Karpas-422 (cell line): ENCODE measurements at regions not wholly inside any gene's neighbourhood (a gene's known extent, or its start where the extent isn't known, plus 50 kb on each side); places are given as distances from the start of the nearest gene placed in this dataset.
A peak's percentile ranks its signal among the peaks of the same experiment; 100 is the strongest.
"Not testable (repeated sequence)": the region's sequence is repeated elsewhere in the genome, so short reads cannot be mapped to it uniquely, and the experiment has no call there.

ENCODE experiments used
- DNase-seq: peaks from one replicate; pipeline ENCODE4 v3.0.0-alpha.2; 2015
- H2AFZ ChIP-seq: fragments of 200-600 bp; sonication (generic); 2 replicates; pipeline ENCODE4 v1.6.1; 2014; ENCODE audit warnings: antibody characterized with exemption, low read length, mixed read lengths
- H3K27ac ChIP-seq: fragments of 200-600 bp; sonication (generic); 2 replicates; pipeline ENCODE4 v1.5.1; 2014; ENCODE audit warnings: mild to moderate bottlenecking, low read length, moderate library complexity
- H3K27me3 ChIP-seq: fragments of 200-600 bp; sonication (generic); 2 replicates; pipeline ENCODE4 v1.6.1; 2014; ENCODE audit warnings: low read length, mixed read lengths
- H3K36me3 ChIP-seq: fragments of 200-600 bp; sonication (generic); 2 replicates; pipeline ENCODE4 v1.6.1; 2014; ENCODE audit warnings: low read length, mixed read lengths; ENCODE audit not compliant: insufficient read depth
- H3K4me1 ChIP-seq: fragments of 200-600 bp; sonication (generic); 2 replicates; pipeline ENCODE4 v1.6.1; 2014; ENCODE audit warnings: mild to moderate bottlenecking, low read length, mixed read lengths
- H3K4me2 ChIP-seq: fragments of 200-600 bp; sonication (generic); 2 replicates; pipeline ENCODE4 v1.6.1; 2014; ENCODE audit warnings: low read length, low read depth, mild to moderate bottlenecking; ENCODE audit not compliant: poor library complexity, severe bottlenecking
- H3K4me3 ChIP-seq: fragments of 200-600 bp; sonication (generic); 2 replicates; pipeline ENCODE4 v1.5.1; 2014; ENCODE audit warnings: mild to moderate bottlenecking, antibody characterized with exemption, low read length, mixed read lengths
- H3K79me2 ChIP-seq: fragments of 200-600 bp; sonication (generic); 2 replicates; pipeline ENCODE4 v1.6.1; 2014; ENCODE audit warnings: mild to moderate bottlenecking, low read length, mixed read lengths
- H3K9ac ChIP-seq: fragments of 200-600 bp; sonication (generic); 2 replicates; pipeline ENCODE4 v1.6.0; 2014; ENCODE audit warnings: low read length
- H3K9me2 ChIP-seq: fragments of 200-600 bp; sonication (generic), shearing (Covaris generic); replicated peaks from 2 replicates; pipeline ENCODE4 v1.6.0; 2014; ENCODE audit warnings: mild to moderate bottlenecking, low read length, moderate library complexity; ENCODE audit not compliant: insufficient read depth
- H3K9me3 ChIP-seq: fragments of 300-700, 200-600 bp; sonication (generic); 2 replicates; pipeline ENCODE4 v1.6.1; 2014; ENCODE audit warnings: low read length, mixed read lengths
- H4K20me1 ChIP-seq: fragments of 200-600 bp; sonication (generic); 2 replicates; pipeline ENCODE4 v1.6.1; 2014; ENCODE audit warnings: mild to moderate bottlenecking, antibody characterized with exemption, low read length, low read depth; ENCODE audit not compliant: insufficient read depth

DNA sequence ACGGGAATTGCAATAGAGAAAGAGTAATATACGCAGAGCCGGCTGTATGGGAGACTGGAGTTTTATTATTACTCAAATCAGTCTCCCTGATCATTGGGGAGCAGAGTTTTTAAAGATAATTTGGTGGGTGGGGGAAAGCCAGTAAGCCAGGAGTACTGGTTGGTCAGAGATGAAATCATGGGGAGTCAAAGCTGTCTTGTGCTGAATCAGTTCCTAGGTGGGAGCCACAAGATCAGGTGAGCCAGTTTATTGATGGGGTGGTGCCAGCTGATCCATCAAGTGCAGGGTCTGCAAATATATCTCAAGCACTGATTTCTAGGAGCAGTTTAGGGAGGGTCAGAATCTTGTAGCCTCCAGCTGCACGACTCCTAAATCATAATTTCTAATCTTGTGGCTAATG is 69.2 kb upstream of the SNX9 start:
- not testable (repeated sequence) for H3K36me3 ChIP-seq, H3K4me3 ChIP-seq, H4K20me1 ChIP-seq, H3K9ac ChIP-seq, H3K9me3 ChIP-seq, H3K27ac ChIP-seq, H3K4me2 ChIP-seq, H2AFZ ChIP-seq, H3K27me3 ChIP-seq, H3K79me2 ChIP-seq, H3K9me2 ChIP-seq
- DNase-seq: peak; percentile 5
- peaks cover 17% of the 10 kb centered on the region for H3K4me1 ChIP-seq

GRCh38 chr6:157754351-157754750 is 68.7 kb upstream of the SNX9 start:
- DNase-seq: peak; percentile 26
- Histone ChIP-seq H3K4me3 (no peak overlapping the region), H3K4me2 (no peak overlapping the region), H3K36me3 (no peaks in the 10 kb centered on the region; the same call in 1 of the 2 replicates), H3K9ac (no peak overlapping the region), H2AFZ (no peak overlapping the region), H3K79me2 (no peaks in the 10 kb centered on the region), H4K20me1 (no peaks in the 10 kb centered on the region), H3K9me2 (no peaks in the 10 kb centered on the region), H3K9me3 (peaks cover 4% of the 10 kb centered on the region; the same call in 1 of the 2 replicates), H3K27ac (no peak overlapping the region), H3K4me1 (peaks cover 13% of the 10 kb centered on the region), H3K27me3 (0 out of 2 replicates have a peak, but pooled peaks cover 3% of the 10 kb centered on the region)

- H3K79me2 ChIP-seq: no peaks in the 10 kb centered on the region
- H3K27me3 ChIP-seq: 0 out of 2 replicates have a peak, but pooled peaks cover 2% of the 10 kb centered on the region
- no peak overlapping the region for H3K4me2 ChIP-seq
- H3K9me3 ChIP-seq: peaks cover 3% of the 10 kb centered on the region; the same call in 1 of the 2 replicates
- H3K4me3 ChIP-seq: no peak overlapping the region
- no peaks in the 10 kb centered on the region for H4K20me1 ChIP-seq
- H3K9ac ChIP-seq: no peak overlapping the region
- no peak overlapping the region for H2AFZ ChIP-seq
- no peak overlapping the region for H3K27ac ChIP-seq
- no peaks in the 10 kb centered on the region for H3K9me2 ChIP-seq
- no peaks in the 10 kb centered on the region; the same call in 1 of the 2 replicates for H3K36me3 ChIP-seq
- H3K4me1 ChIP-seq: peaks cover 12% of the 10 kb centered on the region
- peak; percentile 7 for DNase-seq
Observed at GRCh38 chr6:157755032-157755745, 67.9 kb upstream of the SNX9 start.

DNA sequence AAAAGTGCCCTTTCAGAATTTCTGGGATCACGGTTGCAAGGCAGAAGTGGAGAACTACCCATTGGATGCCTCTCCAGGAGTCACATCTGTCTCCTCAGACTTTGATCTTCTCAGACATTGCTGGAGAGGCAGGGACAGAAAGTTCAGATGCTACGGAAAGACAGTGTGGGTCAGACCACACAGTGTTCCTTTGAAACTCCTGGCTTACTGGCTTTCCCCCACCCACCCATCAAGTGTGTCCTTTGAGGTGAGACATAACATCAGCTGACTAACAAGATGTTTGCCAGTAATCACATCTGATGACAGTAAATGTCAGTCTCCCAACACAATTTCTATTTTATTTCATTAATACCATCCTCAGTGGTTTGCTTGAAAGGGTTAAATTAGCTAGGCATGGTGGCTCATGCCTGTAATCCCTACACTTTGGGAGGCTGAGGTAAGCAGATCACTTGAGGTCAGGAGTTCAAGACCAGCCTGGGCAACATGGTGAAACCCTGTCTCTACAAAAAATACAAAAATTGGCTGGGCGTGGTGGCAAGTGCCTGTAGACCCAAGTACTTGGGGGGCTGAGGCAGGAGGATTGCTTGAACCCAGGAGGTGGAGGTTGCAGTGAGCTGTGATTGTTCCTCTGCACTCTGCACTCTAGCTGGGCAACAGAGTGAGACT is 67.2 kb upstream of the SNX9 start:
- Histone ChIP-seq H4K20me1 (no peaks in the 10 kb centered on the region), H3K4me3 (no peak overlapping the region), H2AFZ (no peak overlapping the region), H3K9me3 (no peaks in the 10 kb centered on the region), H3K9ac (no peak overlapping the region), H3K4me1 (peaks cover 8% of the 10 kb centered on the region), H3K4me2 (no peak overlapping the region), H3K27ac (no peak overlapping the region), H3K36me3 (no peaks in the 10 kb centered on the region), H3K27me3 (no peaks in the 10 kb centered on the region), H3K79me2 (no peaks in the 10 kb centered on the region), H3K9me2 (no peaks in the 10 kb centered on the region)
- DNase-seq: peak; percentile 27

DNA sequence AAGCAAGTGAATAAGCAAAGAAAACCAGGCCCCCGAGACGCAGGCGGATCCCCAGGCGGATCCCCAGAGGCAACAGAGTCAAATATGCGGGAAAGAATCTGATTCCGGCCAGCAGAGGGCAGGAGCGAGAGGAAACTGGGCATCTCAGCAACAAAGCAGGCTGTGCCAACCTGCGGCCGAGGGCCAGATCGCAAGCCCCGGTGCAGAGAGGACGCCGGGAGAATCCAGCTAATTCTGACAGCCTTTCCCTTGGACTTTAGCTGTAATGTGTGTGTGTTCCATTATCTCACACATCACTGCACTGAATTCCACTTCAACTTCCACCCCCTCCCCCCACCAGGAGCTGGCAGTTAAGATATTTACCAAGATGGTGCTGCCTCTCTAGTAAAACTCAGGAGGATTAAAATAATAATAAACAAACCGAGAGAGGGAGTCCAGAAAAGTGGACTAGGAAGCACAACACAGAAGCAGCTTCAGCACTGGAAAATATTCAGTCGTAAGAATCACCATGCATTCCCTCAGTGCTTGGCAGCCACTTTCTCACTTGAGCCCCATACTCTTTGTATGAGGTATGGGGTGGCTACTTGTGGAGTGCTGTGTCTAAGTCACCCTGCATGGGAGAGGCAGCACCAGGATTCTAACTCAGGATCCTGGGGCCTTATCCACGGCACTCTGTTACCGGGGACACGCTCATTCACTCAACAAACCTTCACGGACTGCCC is 66.2 kb upstream of the SNX9 start:
- Histone ChIP-seq H2AFZ (no peak overlapping the region), H3K4me2 (no peak overlapping the region), H3K36me3 (no peaks in the 10 kb centered on the region), H4K20me1 (no peaks in the 10 kb centered on the region; the same call in 1 of the 2 replicates), H3K27me3 (no peaks in the 10 kb centered on the region), H3K9me3 (no peaks in the 10 kb centered on the region), H3K4me3 (no peak overlapping the region), H3K79me2 (no peaks in the 10 kb centered on the region), H3K9ac (no peak overlapping the region), H3K9me2 (no peaks in the 10 kb centered on the region), H3K27ac (no peak overlapping the region), H3K4me1 (peaks cover 10% of the 10 kb centered on the region)
- peak; percentile 93 for DNase-seq

- no peak overlapping the region for H3K4me2 ChIP-seq
- H2AFZ ChIP-seq: no peak overlapping the region
- no peaks in the 10 kb centered on the region for H3K27me3 ChIP-seq
- no peaks in the 10 kb centered on the region for H3K79me2 ChIP-seq
- H3K9me2 ChIP-seq: no peaks in the 10 kb centered on the region
- H4K20me1 ChIP-seq: peaks cover under 1% of the 10 kb centered on the region; the same call in 1 of the 2 replicates
- no peaks in the 10 kb centered on the region for H3K36me3 ChIP-seq
- peak; percentile 24 for DNase-seq
- H3K9ac ChIP-seq: no peak overlapping the region
- H3K4me3 ChIP-seq: no peak overlapping the region
- no peak overlapping the region for H3K27ac ChIP-seq
- no peaks in the 10 kb centered on the region for H3K9me3 ChIP-seq
- peaks cover 19% of the 10 kb centered on the region for H3K4me1 ChIP-seq
Observed at GRCh38 chr6:157757430-157758403, 65.3 kb upstream of the SNX9 start.

DNA sequence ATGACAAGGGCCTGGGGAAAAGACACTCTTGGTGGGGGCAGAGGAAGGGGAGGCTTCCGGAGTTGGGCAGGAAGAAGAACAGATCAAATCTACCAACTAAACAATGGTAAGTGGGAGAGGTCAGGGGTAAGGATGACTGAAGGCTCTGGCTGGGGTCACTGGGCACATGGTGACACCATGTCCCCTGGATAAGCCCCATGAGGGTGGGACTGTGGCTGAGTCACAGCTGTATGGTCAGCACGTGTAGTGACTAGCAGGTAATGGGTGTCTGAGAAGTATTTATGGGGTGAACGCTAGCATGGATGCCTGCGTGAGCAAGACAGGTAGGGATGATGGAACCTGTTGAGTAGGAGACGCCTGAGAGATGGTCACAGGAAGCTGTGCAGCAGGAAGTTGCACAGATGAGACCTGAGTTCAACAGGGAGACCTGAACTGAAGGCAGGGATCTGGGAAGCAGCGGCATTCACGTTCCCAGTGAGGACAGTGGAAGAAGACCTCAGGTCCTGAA is 64.5 kb upstream of the SNX9 start:
- H3K9ac ChIP-seq: no peak overlapping the region
- H3K4me2 ChIP-seq: no peak overlapping the region
- no peaks in the 10 kb centered on the region for H3K9me2 ChIP-seq
- H3K9me3 ChIP-seq: no peaks in the 10 kb centered on the region
- peak; percentile 32 for DNase-seq
- H3K27me3 ChIP-seq: no peaks in the 10 kb centered on the region
- no peaks in the 10 kb centered on the region for H3K79me2 ChIP-seq
- H3K27ac ChIP-seq: no peak overlapping the region
- peaks cover 27% of the 10 kb centered on the region for H3K4me1 ChIP-seq
- peaks cover 6% of the 10 kb centered on the region; the same call in 1 of the 2 replicates for H4K20me1 ChIP-seq
- H3K4me3 ChIP-seq: no peak overlapping the region
- no peak overlapping the region for H2AFZ ChIP-seq
- no peaks in the 10 kb centered on the region for H3K36me3 ChIP-seq
